SK-N-SH (cell line): ENCODE measurements at regions not wholly inside any gene's neighbourhood (a gene's known extent, or its start where the extent isn't known, plus 50 kb on each side); places are given as distances from the start of the nearest gene placed in this dataset.
A peak's percentile ranks its signal among the peaks of the same experiment; 100 is the strongest.

Experiments
- CTCF ChIA-PET: fragments of 300-600, 350-600 bp; formaldehyde crosslinking; extraction: SDS; loops from one replicate; lab custom pipeline; 2021; lab: Yijun Ruan, JAX
- POLR2A ChIA-PET: fragments of 350-600 bp; sonication (Branson Sonifier 250); formaldehyde crosslinking; extraction: SDS; loops from one replicate; lab custom pipeline; 2020; ENCODE audit warnings: antibody characterized with exemption, inconsistent platforms; lab: Yijun Ruan, JAX
- DNase-seq: peaks from one replicate; pipeline ENCODE4 v3.0.0; 2012
- H2AFZ ChIP-seq: fragments of 200-600 bp; sonication (generic); 2 replicates; pipeline ENCODE4 v1.8.1; 2016; ENCODE audit warnings: antibody characterized with exemption, mild to moderate bottlenecking, low read depth
- H3F3A ChIP-seq: fragments of 200-600 bp; sonication (generic); replicated peaks from 2 replicates; pipeline ENCODE3; 2016; ENCODE audit warnings: antibody characterized with exemption, mild to moderate bottlenecking; ENCODE audit not compliant: insufficient read depth
- H3K27ac ChIP-seq, 2 experiments: fragments of 200-500 bp in 1 of 2; fragments of 200-600 bp in 1 of 2; sonication (Bioruptor generic) in 1 of 2; sonication (generic), shearing (Covaris generic) in 1 of 2; 2 replicates each; pipeline versions ENCODE4 v1.5.1 to v1.6.1; 2014 to 2016; ENCODE audit warnings: low read depth in 2 of 2, inconsistent platforms in 1 of 2, low read length in 1 of 2, mild to moderate bottlenecking in 1 of 2, mixed read lengths in 1 of 2
- H3K27me3 ChIP-seq: fragments of 200-600 bp; sonication (generic), shearing (Covaris generic); 2 replicates; pipeline ENCODE4 v1.6.1; 2016; ENCODE audit warnings: mixed run types; ENCODE audit not compliant: insufficient read depth
- H3K36me3 ChIP-seq, 2 experiments: fragments of 200-500 bp in 1 of 2; fragments of 200-600 bp in 1 of 2; sonication (Bioruptor generic) in 1 of 2; sonication (generic) in 1 of 2; replicated peaks in 1 of 2; 2 replicates each; pipeline versions ENCODE3 to v1.5.1; 2014 to 2016; ENCODE audit warnings: low read length in 1 of 2, mild to moderate bottlenecking in 1 of 2; ENCODE audit not compliant: insufficient read depth in 2 of 2, control insufficient read depth in 1 of 2
- H3K4me1 ChIP-seq, 2 experiments: fragments of 200-500 bp in 1 of 2; fragments of 200-600 bp in 1 of 2; sonication (Bioruptor generic) in 1 of 2; sonication (generic), shearing (Covaris generic) in 1 of 2; 2 replicates each; pipeline versions ENCODE4 v1.5.1 to v1.6.1; 2014 to 2016; ENCODE audit warnings: low read depth in 1 of 2, low read length in 1 of 2, mixed run types in 1 of 2; ENCODE audit not compliant: insufficient read depth in 2 of 2, control insufficient read depth in 1 of 2
- H3K4me2 ChIP-seq: fragments of 200-600 bp; sonication (generic), shearing (Covaris generic); 2 replicates; pipeline ENCODE4 v1.6.1; 2017; ENCODE audit warnings: mixed run types
- H3K4me3 ChIP-seq, 2 experiments: fragments of 200-500 bp in 1 of 2; fragments of 200-600 bp in 1 of 2; sonication (Bioruptor generic) in 1 of 2; sonication (generic), shearing (Covaris generic) in 1 of 2; 2 replicates each; pipeline versions ENCODE4 v1.5.1 to v1.8.1; 2014 to 2016; ENCODE audit warnings: low read depth in 2 of 2, inconsistent platforms in 1 of 2, low read length in 1 of 2, mild to moderate bottlenecking in 1 of 2, mixed read lengths in 1 of 2, moderate library complexity in 1 of 2
- H3K79me2 ChIP-seq: fragments of 200-600 bp; sonication (generic); 2 replicates; pipeline ENCODE4 v1.8.1; 2017; ENCODE audit warnings: mild to moderate bottlenecking; ENCODE audit not compliant: insufficient read depth
- H3K9ac ChIP-seq: fragments of 200-600 bp; sonication (generic); 2 replicates; pipeline ENCODE4 v1.6.1; 2017; ENCODE audit warnings: mixed run types
- H3K9me2 ChIP-seq: fragments of 200-600 bp; sonication (generic); 2 replicates; pipeline ENCODE4 v1.6.1; 2017; ENCODE audit warnings: mixed run types
- H3K9me3 ChIP-seq: fragments of 200-600 bp; sonication (generic); 2 replicates; pipeline ENCODE4 v1.6.1; 2017; ENCODE audit warnings: mixed run types, mild to moderate bottlenecking, moderate library complexity
- H4K20me1 ChIP-seq: fragments of 200-600 bp; sonication (generic); 2 replicates; pipeline ENCODE4 v1.6.1; 2017; ENCODE audit warnings: mild to moderate bottlenecking, mixed run types; ENCODE audit not compliant: insufficient read depth
- ELF1 ChIP-seq: IDR thresholded peaks from 2 replicates; pipeline ENCODE4 v1.4.0; 2012
- EP300 ChIP-seq, 2 experiments: IDR thresholded peaks; 2 replicates each; pipeline versions ENCODE4 v1.4.0 to v1.6.1; 2012; ENCODE audit warnings: borderline replicate concordance in 1 of 2, low read depth in 1 of 2, low read length in 1 of 2
- EZH2phosphoT487 ChIP-seq: fragments of 200-600 bp; sonication (generic); IDR thresholded peaks from 2 replicates; pipeline ENCODE4 v1.6.1; 2017; ENCODE audit warnings: low read depth, mixed run types, mild to moderate bottlenecking, antibody characterized with exemption, moderate library complexity, borderline replicate concordance
- FOSL2 ChIP-seq: IDR thresholded peaks from 2 replicates; pipeline ENCODE4 v1.4.0; 2012; ENCODE audit warnings: low read depth, mild to moderate bottlenecking, moderate library complexity, borderline replicate concordance
- FOXM1 ChIP-seq: IDR thresholded peaks from 2 replicates; pipeline ENCODE4 v1.4.0; 2012; ENCODE audit warnings: low read depth, mild to moderate bottlenecking
- GABPA ChIP-seq: IDR thresholded peaks from 2 replicates; pipeline ENCODE4 v1.4.0; 2012; ENCODE audit warnings: low read depth, mild to moderate bottlenecking
- JUND ChIP-seq: IDR thresholded peaks from 2 replicates; pipeline ENCODE4 v1.4.0; 2012
- MEF2A ChIP-seq: IDR thresholded peaks from 2 replicates; pipeline ENCODE4 v1.4.0; 2012; ENCODE audit warnings: low read depth, borderline replicate concordance
- MXI1 ChIP-seq: IDR thresholded peaks from 2 replicates; pipeline ENCODE4 v1.6.1; 2012; ENCODE audit warnings: mild to moderate bottlenecking, low read depth, low read length, improper control_type of control experiment
- NRF1 ChIP-seq: IDR thresholded peaks from 2 replicates; pipeline ENCODE4 v1.6.1; 2012; ENCODE audit warnings: low read depth, mild to moderate bottlenecking, low read length
- RXRA ChIP-seq: IDR thresholded peaks from 2 replicates; pipeline ENCODE4 v1.4.0; 2012; ENCODE audit warnings: low read depth, mild to moderate bottlenecking, borderline replicate concordance
- SMC3 ChIP-seq: IDR thresholded peaks from 2 replicates; pipeline ENCODE4 v1.6.1; 2012; ENCODE audit warnings: low read depth, low read length, improper control_type of control experiment
- TAF1 ChIP-seq: IDR thresholded peaks from 2 replicates; pipeline ENCODE4 v1.6.1; 2012; ENCODE audit warnings: low read depth, mild to moderate bottlenecking, low read length, moderate library complexity, borderline replicate concordance
- TCF12 ChIP-seq: IDR thresholded peaks from 2 replicates; pipeline ENCODE4 v1.4.0; 2012
- YY1 ChIP-seq: IDR thresholded peaks from 2 replicates; pipeline ENCODE4 v1.4.0; 2012; ENCODE audit warnings: low read depth, mild to moderate bottlenecking
- WGBS: methylation state at CpG from one replicate; pipeline ENCODE4 v1.1.6; 2017; ENCODE audit warnings: low lambda C conversion rate; 5-methylcytosine and 5-hydroxymethylcytosine counted together
- TF ChIP-seq, protein P1 (sequence below): fragments of 150-350 bp; IDR thresholded peaks from 2 replicates; pipeline ENCODE4 v1.6.1; 2016; ENCODE audit warnings: mild to moderate bottlenecking, low read depth, low read length
- TF ChIP-seq, protein P2 (sequence below): IDR thresholded peaks from 2 replicates; pipeline ENCODE4; 2012

DNA sequence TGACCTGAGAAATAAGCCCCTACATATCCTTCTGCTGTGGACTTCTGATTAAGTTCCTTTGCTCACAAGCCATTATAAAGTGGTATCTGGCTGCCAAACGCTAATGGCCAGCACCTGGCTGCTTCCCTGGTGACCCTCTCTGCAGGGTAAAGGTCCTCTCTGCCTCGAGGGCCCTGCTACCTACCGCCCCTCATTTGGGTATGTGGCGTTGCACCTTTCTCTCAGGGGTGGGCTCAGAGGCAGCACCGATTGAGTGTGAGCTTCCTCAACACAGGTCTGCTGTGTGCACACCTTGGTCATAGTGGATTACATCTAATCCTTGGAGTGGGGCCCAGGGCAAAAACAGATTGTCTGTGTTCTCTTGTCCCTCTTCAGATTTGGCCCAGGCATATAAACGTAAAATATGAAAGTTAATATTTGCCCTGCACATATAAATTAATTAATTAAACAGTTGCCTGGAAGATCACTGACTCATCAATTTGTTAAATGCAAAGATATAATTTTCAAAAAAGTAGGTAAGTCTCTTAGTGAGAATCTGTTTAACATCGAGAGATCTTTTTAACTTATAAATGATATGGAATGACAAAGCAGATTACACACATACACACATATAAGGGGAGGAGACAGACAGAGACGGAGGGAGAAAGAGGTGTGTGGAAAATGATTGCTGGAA is 174.5 kb upstream of the SMIM31 start:
- DNase-seq = no peak
- H3K9ac ChIP-seq = no peak overlapping the region
- no peaks in the 10 kb centered on the region for H3K9me3 ChIP-seq
- H3K9me2 ChIP-seq = no peaks in the 10 kb centered on the region
- TF ChIP-seq TAF1 = no peak
- no peak for TF ChIP-seq YY1
- no peak for TF ChIP-seq EZH2phosphoT487
- TF ChIP-seq RXRA = no peak
- TF ChIP-seq FOSL2 = no peak
- no peak for TF ChIP-seq SMC3
- TF ChIP-seq, protein P1, sequence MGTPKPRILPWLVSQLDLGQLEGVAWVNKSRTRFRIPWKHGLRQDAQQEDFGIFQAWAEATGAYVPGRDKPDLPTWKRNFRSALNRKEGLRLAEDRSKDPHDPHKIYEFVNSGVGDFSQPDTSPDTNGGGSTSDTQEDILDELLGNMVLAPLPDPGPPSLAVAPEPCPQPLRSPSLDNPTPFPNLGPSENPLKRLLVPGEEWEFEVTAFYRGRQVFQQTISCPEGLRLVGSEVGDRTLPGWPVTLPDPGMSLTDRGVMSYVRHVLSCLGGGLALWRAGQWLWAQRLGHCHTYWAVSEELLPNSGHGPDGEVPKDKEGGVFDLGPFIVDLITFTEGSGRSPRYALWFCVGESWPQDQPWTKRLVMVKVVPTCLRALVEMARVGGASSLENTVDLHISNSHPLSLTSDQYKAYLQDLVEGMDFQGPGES = no peak
- no peak for TF ChIP-seq NRF1
- H3K79me2 ChIP-seq = no peaks in the 10 kb centered on the region
- no peak overlapping the region for H2AFZ ChIP-seq
- POLR2A ChIA-PET = no interaction called here
- WGBS = 3% methylated on average over 5 of the region's 8 CpGs
- no peaks in the 10 kb centered on the region for H3K27me3 ChIP-seq
- no peaks in the 10 kb centered on the region for H4K20me1 ChIP-seq
- CTCF ChIA-PET = no interaction called here
- no peak overlapping the region for H3K27ac ChIP-seq
- no peaks in the 10 kb centered on the region for H3F3A ChIP-seq
- no peaks in the 10 kb centered on the region for H3K4me1 ChIP-seq
- no peaks in the 10 kb centered on the region for H3K36me3 ChIP-seq
- no peak overlapping the region for H3K4me3 ChIP-seq
- no peak overlapping the region for H3K4me2 ChIP-seq

DNA sequence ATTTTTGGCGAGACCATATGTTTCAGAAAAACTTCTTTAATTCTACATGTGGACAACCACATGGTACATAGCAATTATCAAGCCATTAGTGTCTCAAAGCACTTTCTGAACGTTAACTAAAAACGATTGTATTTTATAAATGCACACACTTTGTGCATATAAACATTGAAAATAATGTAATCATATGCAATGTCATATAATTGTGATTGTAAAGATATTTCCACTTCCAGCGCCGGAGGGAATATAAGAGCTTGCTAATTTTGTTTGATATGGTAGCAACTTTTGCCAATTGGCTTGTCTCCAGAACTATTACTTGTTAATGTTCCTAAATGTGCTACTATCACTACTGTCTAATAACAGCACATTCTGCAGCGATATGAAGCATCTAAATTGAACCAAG is 162.3 kb upstream of the SMIM31 start:
- Histone ChIP-seq H2AFZ (no peak overlapping the region), H3K9me3 (no peaks in the 10 kb centered on the region), H3K27me3 (no peaks in the 10 kb centered on the region), H3K79me2 (no peaks in the 10 kb centered on the region), H3K27ac (no peak overlapping the region), H3K9me2 (no peaks in the 10 kb centered on the region), H3K4me3 (no peak overlapping the region), H3K4me1 (no peaks in the 10 kb centered on the region), H3K4me2 (no peak overlapping the region), H3K36me3 (no peaks in the 10 kb centered on the region), H3K9ac (no peak overlapping the region), H4K20me1 (no peaks in the 10 kb centered on the region), H3F3A (no peaks in the 10 kb centered on the region)
- CTCF ChIA-PET = no interaction called here
- WGBS = 6% methylated on average over 6 of the region's 6 CpGs
- DNase-seq = no peak
- TF ChIP-seq MXI1 (no peak), MEF2A (no peak)
- POLR2A ChIA-PET = no interaction called here

DNA sequence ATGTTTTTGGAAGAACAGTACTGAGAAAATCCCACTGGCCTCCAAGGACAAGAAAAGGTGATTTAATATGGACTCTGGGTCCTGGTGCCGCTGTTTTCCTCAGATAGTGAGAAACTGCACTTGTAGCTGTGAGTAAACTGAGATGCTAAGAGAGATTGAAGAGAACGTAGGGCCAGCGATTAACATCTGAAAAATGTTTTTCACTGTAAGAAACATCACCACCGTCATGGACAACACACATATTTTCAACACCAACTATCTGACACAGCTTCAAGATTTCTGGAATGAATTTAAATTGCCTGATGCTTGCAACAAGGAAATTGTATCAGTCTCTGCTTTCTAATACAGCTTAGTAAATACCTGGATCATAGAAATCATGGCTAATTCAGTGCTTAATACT is 158.2 kb upstream of the SMIM31 start:
- H3K9ac ChIP-seq = no peak overlapping the region
- H3K27ac ChIP-seq = no peak overlapping the region
- H2AFZ ChIP-seq = peak overlapping the region; percentile 8; the same call in 1 of the 2 replicates
- no peaks in the 10 kb centered on the region for H3F3A ChIP-seq
- no peaks in the 10 kb centered on the region for H4K20me1 ChIP-seq
- H3K27me3 ChIP-seq = no peaks in the 10 kb centered on the region
- DNase-seq = no peak
- no peaks in the 10 kb centered on the region for H3K36me3 ChIP-seq
- no peaks in the 10 kb centered on the region for H3K4me1 ChIP-seq
- no peak for TF ChIP-seq TAF1
- no peak for TF ChIP-seq ELF1
- no peak for TF ChIP-seq NRF1
- TF ChIP-seq JUND = no peak
- TF ChIP-seq EP300 (IDR thresholded peaks at IDR 0.05; ENCODE audit: borderline replicate concordance in 1 of 2, low read depth in 1 of 2, low read length in 1 of 2) = no peak
- TF ChIP-seq GABPA = no peak
- TF ChIP-seq FOSL2 = no peak
- TF ChIP-seq FOXM1 = no peak
- no peak for TF ChIP-seq TCF12
- TF ChIP-seq, protein P2, sequence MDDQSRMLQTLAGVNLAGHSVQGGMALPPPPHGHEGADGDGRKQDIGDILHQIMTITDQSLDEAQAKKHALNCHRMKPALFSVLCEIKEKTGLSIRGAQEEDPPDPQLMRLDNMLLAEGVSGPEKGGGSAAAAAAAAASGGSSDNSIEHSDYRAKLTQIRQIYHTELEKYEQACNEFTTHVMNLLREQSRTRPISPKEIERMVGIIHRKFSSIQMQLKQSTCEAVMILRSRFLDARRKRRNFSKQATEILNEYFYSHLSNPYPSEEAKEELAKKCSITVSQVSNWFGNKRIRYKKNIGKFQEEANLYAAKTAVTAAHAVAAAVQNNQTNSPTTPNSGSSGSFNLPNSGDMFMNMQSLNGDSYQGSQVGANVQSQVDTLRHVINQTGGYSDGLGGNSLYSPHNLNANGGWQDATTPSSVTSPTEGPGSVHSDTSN = no peak
- no peaks in the 10 kb centered on the region for H3K9me2 ChIP-seq
- H3K4me2 ChIP-seq = no peak overlapping the region
- peaks cover 6% of the 10 kb centered on the region; the same call in 1 of the 2 replicates for H3K9me3 ChIP-seq
- H3K79me2 ChIP-seq = no peaks in the 10 kb centered on the region
- 4% methylated on average over 4 of the region's 4 CpGs for WGBS
- ChIA-PET CTCF (no interaction called here), POLR2A (no interaction called here)
- H3K4me3 ChIP-seq = no peak overlapping the region
